ENCODE measurements at regions not wholly inside any gene's neighbourhood (a gene's known extent, or its start where the extent isn't known, plus 50 kb on each side); places are given as distances from the start of the nearest gene placed in this dataset.

DNA sequence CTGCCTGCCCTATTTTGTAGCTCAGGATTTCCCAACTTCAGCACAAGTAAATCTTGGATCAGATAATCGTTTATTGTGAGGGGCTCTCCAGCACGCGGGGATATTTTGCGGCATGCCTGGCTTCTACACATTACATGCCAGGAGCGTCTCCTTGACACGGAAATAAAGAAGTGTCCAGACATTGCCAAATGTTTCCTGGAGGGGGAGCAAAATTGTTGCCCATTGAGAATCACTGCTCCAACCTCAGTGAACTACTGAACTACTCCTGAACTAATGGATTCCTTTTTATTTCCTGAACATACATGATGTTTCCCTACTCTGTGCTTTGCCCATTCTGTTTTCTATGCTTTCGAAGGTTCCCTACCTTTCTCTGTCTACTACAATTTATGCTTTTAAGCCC lies 1359.1 kb upstream of the ADGRL2 start:
- intact Hi-C loops (cut with DNase I), result no loop called here
- H3K4me1 ChIP-seq, result no peaks in the 10 kb centered on the region
- no peaks in the 10 kb centered on the region for H3K27me3 ChIP-seq
- H3K27ac ChIP-seq, result no peak overlapping the region
- TF ChIP-seq CTCF (IDR thresholded peaks at IDR 0.05) (peak in 1 of 4 donors; percentile 21), POLR2A (IDR thresholded peaks at IDR 0.05) (no peak)
- WGBS (ENCODE audit: insufficient coverage, low coverage, low lambda C conversion rate, missing lambda C conversion rate), result 75% methylated on average over 7 of the region's 7 CpGs
- H3K4me3 ChIP-seq, result no peak overlapping the region
- no peaks in the 10 kb centered on the region for H3K36me3 ChIP-seq
- ATAC-seq, result peak in 3 of 4 donors; percentile 17 to 59 (median 32)
- no peak for DNase-seq
- H3K9me3 ChIP-seq, result no peaks in the 10 kb centered on the region

DNA sequence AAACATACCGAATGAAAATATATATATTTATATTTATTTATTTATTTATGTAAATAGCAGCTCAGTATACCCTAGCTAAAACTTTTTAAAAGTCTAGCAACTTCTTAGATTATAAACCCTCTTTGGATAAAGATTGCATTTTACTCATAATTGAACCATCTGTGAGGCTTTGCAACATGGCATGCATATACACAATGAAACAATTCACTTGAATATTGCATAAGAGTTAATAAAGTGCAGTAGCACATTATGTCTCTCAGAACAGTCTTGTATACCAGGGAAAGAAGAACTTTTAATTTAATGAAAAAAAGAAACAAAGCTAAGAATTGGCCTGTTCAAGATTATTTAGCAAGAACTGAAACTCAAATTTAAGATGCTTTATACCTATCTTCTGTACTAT lies 1363.9 kb upstream of the ADGRL2 start:
- Histone ChIP-seq H3K4me1 (no peaks in the 10 kb centered on the region), H3K27me3 (no peaks in the 10 kb centered on the region), H3K4me3 (no peak overlapping the region), H3K27ac (no peak overlapping the region), H3K36me3 (no peaks in the 10 kb centered on the region), H3K9me3 (no peaks in the 10 kb centered on the region)
- intact Hi-C loops (cut with DNase I), result no loop called here
- DNase-seq (no peak), ATAC-seq (no peak)
- TF ChIP-seq POLR2A (IDR thresholded peaks at IDR 0.05) (no peak), CTCF (IDR thresholded peaks at IDR 0.05) (no peak)
- WGBS (ENCODE audit: insufficient coverage, low coverage, low lambda C conversion rate, missing lambda C conversion rate), result 46% methylated on average over 1 of the region's 1 CpG

DNA sequence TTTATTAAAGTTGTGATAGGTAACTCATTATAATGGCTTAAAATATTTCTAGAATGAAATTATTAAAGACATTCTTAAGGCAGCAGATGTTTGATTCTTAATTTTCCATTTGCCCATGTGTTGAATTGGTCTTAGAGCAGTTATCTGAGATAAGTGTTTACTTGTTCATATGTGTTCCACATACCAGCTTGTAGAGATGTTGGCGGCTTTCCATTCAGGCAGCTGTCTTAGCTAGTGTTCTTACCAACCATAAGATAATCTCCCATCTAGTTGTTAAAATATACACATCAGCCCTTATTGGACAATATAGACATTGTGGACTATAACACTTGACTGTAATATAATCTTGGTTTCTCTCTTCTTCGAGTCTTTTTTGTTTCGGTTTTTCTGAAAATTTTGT lies 1372.9 kb upstream of the ADGRL2 start:
- TF ChIP-seq POLR2A (IDR thresholded peaks at IDR 0.05) (no peak), CTCF (IDR thresholded peaks at IDR 0.05) (no peak)
- DNase-seq, result no peak
- Histone ChIP-seq H3K27ac (no peak overlapping the region), H3K27me3 (no peaks in the 10 kb centered on the region), H3K4me1 (no peaks in the 10 kb centered on the region), H3K4me3 (no peak overlapping the region), H3K36me3 (no peaks in the 10 kb centered on the region), H3K9me3 (no peaks in the 10 kb centered on the region)
- WGBS (ENCODE audit: insufficient coverage, low coverage, low lambda C conversion rate, missing lambda C conversion rate), result 75% methylated on average over 3 of the region's 3 CpGs
- ATAC-seq, result no peak
- intact Hi-C loops (cut with DNase I), result no loop called here

DNA sequence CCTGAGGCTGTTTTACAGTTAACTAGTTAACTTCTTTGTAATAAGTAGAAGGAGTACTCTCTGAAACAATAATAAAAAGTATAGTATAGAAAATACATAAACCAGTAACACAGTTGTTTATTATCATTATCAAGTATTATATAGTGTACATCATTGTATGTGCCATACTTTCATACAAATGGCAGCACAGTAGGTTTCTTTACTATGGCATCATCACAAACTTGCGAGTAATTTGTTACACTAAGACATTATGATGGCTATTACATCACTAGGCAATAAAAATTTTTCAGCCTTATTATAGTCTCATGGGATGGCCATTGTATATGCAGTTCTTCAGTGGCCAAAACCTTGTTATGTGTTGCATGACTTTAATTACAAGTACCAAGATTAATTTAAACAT lies 1376.5 kb upstream of the ADGRL2 start:
- Histone ChIP-seq H3K4me3 (no peak overlapping the region), H3K27me3 (no peaks in the 10 kb centered on the region), H3K9me3 (no peaks in the 10 kb centered on the region), H3K27ac (no peak overlapping the region), H3K36me3 (no peaks in the 10 kb centered on the region), H3K4me1 (no peaks in the 10 kb centered on the region)
- ATAC-seq (no peak), DNase-seq (no peak)
- TF ChIP-seq CTCF (IDR thresholded peaks at IDR 0.05) (no peak), POLR2A (IDR thresholded peaks at IDR 0.05) (no peak)
- intact Hi-C loops (cut with DNase I), result no loop called here
- 71% methylated on average over 1 of the region's 1 CpG for WGBS (ENCODE audit: insufficient coverage, low coverage, low lambda C conversion rate, missing lambda C conversion rate)

GRCh38 chr1:80418134-80418533 lies 1382.6 kb upstream of the ADGRL2 start:
- WGBS (ENCODE audit: insufficient coverage, low coverage, low lambda C conversion rate, missing lambda C conversion rate), result 44% methylated on average over 1 of the region's 1 CpG
- ATAC-seq (no peak), DNase-seq (no peak)
- intact Hi-C loops (cut with DNase I), result no loop called here
- Histone ChIP-seq H3K27me3 (no peaks in the 10 kb centered on the region), H3K9me3 (no peaks in the 10 kb centered on the region), H3K27ac (no peak overlapping the region), H3K36me3 (no peaks in the 10 kb centered on the region), H3K4me3 (no peak overlapping the region), H3K4me1 (no peaks in the 10 kb centered on the region)
- TF ChIP-seq CTCF (IDR thresholded peaks at IDR 0.05), result no peak
- TF ChIP-seq POLR2A (IDR thresholded peaks at IDR 0.05), result no peak

Measured in right lobe of liver (tissue), 6 donors.